ENCODE measurements at regions not wholly inside any gene's neighbourhood (a gene's known extent, or its start where the extent isn't known, plus 50 kb on each side); places are given as distances from the start of the nearest gene placed in this dataset.
"Not testable (repeated sequence)": the region's sequence is repeated elsewhere in the genome, so short reads cannot be mapped to it uniquely, and the experiment has no call there.

DNA sequence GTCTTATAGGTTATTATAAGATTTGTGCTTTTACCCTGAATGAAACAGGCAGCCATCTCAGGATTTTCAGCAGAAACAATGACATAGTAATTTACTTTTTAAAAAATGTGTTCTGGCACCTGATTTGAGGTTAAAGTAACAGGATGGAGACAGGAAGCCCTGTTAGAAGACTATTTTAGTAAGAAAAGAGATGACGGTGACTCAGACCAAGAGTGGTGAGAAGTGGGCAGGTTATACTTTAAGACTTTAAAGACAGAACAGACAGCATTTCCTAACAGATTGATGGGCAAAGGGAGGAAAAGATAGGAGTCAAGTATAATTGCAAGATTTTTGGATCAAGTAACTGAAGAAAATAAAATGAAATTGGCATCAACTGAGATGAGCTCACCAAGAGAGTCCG is 436.8 kb upstream of the NR5A2 start:
- no peak overlapping the region for H3K4me3 ChIP-seq
- H3K27ac ChIP-seq: no peak overlapping the region

DNA sequence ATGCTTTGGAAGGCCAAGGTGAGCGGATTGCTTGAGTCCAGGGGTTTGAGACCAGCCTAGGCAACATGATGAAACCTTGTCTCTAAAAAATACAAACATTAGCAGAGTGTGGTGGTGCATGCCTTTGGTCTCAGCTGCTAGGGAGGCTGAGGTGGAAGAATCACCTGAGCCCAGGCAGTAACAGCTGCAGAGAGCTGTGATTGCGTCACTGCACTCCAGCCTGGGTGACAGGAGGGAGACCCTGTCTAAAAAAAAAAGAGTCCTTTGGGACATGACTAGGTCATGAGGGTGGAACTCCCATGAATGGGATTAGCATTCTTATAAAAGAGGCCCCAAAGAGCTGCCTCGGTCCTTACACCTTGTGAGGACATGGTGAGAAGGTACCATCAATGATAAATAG is 436.0 kb upstream of the NR5A2 start:
- Histone ChIP-seq H3K27ac (no peak overlapping the region), H3K4me3 (no peak overlapping the region)

DNA sequence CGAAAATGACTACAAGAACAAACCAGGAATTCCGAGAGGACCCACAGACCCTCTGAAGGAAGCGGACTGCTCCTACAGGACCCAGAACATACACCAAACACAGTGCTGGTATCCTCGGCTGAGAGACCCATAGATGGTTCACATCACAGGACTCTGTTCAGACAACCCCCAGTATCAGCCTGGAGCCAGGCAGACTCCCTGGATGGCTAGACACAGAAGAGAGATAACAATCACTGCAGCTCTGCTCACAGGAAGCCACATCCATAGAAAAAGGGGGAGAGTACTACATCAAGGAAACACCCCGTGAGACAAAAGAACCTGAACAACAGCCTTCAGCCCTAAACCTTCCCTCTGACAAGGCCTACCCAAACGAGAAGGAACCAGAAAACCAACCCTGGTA is 434.0 kb upstream of the NR5A2 start:
- Histone ChIP-seq H3K4me3 (no peak overlapping the region), H3K27ac (no peak overlapping the region)

DNA sequence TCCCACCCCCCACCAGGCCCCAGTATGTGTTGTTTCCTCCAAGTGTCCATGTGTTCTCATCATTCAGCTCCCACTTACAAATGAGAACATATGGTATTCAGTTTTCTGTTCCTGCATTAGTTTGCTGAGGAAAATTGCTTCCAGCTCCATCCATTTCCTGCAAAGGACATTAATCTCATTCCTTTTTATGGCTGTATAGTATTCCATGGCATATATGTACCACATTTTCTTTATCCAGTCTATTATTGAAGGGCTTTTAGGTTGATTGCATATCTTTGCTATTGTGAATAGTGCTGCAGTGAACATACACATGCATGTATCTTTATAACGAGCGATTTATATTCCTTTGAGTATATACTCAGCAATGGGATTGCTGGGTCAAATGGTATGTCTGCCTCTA is 431.1 kb upstream of the NR5A2 start:
- H3K4me3 ChIP-seq, H3K27ac ChIP-seq: not testable (repeated sequence)

DNA sequence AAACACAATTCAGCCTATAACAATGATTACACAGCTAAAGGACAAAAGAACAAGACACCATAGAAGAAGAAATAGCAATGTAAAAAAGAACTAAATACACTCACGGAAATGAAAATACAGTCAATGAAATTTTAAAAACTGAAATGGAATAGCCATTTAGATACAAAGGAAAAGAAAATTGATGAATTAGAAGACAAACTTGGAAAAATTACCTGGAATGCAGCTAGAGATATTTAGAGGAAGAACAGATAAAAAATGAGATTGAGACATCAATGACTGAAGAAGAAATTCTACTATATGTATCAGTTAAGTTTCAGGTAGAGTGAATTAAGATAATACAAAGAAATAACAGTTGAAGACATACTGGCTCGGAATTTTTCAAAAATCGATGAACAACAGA is 430.4 kb upstream of the NR5A2 start:
- Histone ChIP-seq H3K27ac (no peak overlapping the region), H3K4me3 (no peak overlapping the region)

DNA sequence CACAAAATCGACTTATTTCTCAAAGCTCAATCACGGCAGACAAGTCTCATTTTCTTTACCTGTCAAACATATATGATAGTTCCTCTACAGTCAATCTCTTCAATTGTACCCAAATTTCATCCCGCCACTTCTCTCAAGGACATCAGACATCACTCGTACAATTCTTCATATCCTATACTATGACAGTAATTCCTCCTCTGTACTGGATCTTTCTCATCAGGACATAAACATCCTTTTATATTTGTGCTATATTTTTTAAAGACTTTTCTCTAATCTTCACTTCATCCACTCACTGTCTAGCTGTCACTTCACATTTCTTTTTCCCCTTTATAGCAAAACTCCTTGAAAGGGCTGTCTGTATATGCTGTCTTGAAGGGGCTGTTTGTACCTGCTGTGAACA is 419.1 kb upstream of the NR5A2 start:
- H3K4me3 ChIP-seq: no peak overlapping the region

DNA sequence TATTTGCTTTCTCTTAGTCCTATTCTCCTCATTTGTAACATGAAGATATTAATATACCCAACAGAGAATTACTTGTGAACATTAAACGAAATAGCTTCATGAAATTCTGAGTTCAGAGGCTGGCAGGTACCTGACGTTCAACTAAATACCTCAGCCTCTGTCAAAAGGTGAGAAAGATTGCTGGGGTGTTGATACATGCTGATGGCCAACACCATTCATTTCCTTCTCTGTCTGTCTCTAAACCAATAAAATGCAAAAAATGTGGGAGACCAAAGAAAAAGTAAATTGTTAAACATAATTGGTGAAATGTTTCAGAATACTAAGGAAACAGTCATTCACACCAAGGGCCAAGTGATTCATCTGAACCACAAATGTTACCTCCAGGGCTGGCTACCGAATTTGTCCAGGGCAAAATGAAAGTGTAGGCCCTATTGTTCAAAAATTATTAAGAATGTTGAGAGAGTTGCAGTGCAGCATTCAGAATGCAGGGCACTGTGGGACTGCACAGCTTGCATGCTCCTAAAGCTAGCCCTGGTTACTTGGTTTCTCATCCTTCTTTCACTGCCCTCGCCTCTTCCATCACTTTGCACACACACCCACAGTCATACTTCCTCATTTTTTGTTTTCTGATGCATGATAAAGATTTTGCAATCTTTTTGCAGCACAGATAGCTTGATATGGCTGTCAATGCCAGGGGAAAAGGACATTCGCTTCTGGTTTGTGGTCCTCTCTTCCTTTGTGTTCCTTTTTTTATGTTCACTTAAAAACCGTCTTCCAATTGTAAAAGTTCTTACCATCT is 414.3 kb upstream of the NR5A2 start:
- no peak overlapping the region for H3K4me3 ChIP-seq
- no peak overlapping the region for H3K27ac ChIP-seq

More for the DNA sequence above, 419.1 kb upstream of the NR5A2 start:
- no peak overlapping the region for H3K27ac ChIP-seq

DNA sequence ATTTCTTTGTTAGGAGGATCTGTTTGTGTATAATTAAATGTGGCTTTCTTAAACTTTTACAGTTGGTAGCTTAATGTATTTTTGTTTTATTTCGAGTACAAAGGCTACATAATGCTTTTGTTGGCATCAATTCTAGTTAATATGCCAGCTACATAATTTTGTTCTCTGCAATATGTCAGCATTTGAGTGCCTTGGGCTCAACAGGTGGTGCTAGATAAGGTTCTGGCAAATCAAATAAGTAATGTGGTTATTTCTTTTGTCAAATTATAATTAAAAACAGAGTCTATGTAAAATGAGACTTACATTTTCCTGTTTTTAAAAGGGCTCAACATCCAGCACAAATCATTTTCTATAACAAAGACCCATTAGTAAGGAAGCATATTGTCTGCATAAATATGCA is 410.6 kb upstream of the NR5A2 start:
- H3K27ac ChIP-seq: no peak overlapping the region

DNA sequence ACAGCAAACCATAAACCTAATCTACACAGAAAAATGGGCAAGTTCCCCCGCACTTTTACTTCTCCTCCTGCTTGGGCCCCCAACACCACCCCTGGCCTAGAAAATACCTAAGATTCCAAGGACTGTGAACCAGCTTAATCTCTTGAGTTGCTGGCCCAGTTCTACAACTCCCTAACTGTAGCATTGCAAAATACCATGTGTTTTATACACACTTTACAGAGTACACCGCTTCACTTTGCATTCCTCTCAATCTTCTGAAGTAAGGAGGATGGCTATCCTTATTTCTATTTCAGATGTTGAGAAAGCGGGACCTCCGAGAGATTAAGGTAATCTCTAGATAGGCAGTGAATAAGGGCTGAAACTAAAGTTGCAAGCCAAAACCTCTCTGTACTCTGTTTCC is 408.3 kb upstream of the NR5A2 start:
- no peak overlapping the region for H3K27ac ChIP-seq
- no peak overlapping the region for H3K4me3 ChIP-seq

More for the DNA sequence above, 410.6 kb upstream of the NR5A2 start:
- no peak overlapping the region for H3K4me3 ChIP-seq

DNA sequence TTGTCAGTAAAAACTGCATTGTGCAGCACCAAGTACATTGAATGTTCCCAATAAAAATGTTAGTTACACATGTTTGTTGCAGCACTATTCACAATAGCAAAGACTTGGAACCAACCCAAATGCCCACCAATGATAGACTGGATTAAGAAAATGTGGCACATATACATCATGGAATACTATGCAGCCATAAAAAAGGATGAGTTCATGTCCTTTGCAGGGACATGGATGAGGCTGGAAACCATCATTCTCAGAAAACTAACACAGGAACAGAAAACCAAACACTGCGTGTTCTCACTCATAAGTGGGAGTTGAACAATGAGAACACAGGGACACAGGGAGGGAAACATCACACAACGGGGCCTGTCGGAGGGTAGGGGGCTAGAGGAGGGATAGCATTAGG is 401.3 kb upstream of the NR5A2 start:
- H3K4me3 ChIP-seq: not testable (repeated sequence)

DNA sequence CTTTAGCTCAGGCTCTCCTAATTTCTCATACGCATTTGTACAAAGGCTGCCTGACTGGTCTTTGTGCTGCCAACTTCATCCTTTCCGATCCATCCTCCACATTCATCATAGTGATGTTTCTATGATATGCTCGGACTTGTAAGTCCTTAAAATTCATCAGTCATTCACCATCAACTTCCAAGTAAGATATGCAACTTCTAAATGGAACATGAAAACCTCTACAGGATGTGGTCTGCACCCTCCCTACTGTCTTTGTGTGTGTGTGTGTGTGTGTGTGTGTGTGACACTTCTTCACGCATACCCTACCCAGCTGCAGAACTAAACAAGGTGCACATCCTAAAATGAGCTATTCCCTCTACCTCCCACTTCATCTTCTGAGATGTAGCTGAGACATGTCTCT is 397.9 kb upstream of the NR5A2 start:
- Histone ChIP-seq H3K4me3 (no peak overlapping the region), H3K27ac (no peak overlapping the region)

More for the DNA sequence above, 401.3 kb upstream of the NR5A2 start:
- H3K27ac ChIP-seq: not testable (repeated sequence)

DNA sequence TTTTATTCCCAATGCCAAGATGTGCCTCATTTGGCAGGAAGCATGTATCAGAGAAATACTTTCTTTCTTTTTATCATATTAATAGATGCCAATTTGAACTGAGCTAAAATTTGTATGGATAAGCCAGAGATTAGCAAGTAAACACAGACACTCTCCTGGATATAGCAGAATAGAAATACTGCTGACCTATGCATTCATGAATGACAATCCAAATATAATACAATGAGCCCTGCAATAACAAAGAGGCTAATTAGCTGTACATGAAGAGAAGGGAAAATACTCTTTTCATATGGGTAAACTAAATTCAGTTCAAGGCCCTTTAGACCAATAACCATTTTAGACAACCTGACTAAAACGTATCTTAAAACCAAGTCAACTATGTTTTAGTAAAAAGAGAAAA is 388.1 kb upstream of the NR5A2 start:
- H3K27ac ChIP-seq: no peak overlapping the region
- H3K4me3 ChIP-seq: no peak overlapping the region

DNA sequence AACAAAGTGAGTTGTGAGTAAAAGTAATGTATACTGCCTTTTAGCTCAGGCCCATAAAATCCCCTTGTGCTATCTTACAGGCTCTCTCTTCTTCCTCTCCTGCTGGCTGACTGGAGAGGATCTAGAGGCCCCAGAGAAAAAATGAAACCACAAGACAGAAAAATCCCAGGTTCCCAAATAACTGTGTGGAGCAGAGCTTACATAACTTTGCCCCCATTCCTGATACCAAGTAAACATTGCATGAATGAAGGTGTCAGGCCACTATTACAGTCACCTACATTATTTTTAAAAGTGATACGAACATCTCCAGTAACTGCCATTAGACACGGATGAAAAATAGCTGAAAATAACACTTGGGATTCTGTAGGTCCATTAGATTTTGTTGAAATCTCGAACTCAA is 386.0 kb upstream of the NR5A2 start:
- Histone ChIP-seq H3K27ac (no peak overlapping the region), H3K4me3 (no peak overlapping the region)

DNA sequence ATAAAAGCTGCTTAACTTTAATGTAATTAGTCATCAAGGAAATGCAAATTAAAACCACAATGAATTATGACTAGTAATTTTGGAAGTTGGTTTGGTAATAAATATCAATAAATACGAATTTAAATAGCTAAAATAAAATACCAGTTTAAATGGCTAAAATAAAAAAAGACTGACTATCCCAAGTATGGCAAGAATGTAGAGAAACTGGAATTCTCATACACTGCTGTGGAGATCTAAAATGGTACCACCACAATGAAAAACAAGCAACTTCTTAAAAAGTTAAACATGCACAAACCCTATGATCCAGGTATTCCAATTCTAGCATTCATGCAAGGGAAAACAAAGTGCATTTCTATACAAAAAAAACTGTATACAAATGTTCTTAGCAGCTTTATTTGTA is 382.6 kb upstream of the NR5A2 start:
- Histone ChIP-seq H3K27ac (no peak overlapping the region), H3K4me3 (no peak overlapping the region)

DNA sequence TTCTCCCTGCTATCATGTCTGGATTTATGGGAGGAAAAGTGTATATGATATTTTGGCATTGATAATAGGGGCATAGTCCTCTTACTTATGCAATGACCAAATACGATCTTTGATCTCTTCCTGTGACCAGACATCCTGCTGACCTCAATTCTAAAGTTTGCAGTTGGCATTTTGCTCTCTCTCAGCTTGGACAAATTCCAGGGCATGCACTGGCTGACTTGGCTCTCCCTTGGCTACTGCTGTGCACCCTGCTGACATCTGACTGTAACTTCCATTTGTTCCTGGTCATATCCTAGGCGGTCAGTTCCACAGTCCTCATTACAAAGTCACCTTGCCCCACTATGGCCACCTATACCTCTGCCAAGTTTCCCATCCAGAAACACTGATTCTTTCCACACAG is 380.7 kb upstream of the NR5A2 start:
- no peak overlapping the region for H3K4me3 ChIP-seq

DNA sequence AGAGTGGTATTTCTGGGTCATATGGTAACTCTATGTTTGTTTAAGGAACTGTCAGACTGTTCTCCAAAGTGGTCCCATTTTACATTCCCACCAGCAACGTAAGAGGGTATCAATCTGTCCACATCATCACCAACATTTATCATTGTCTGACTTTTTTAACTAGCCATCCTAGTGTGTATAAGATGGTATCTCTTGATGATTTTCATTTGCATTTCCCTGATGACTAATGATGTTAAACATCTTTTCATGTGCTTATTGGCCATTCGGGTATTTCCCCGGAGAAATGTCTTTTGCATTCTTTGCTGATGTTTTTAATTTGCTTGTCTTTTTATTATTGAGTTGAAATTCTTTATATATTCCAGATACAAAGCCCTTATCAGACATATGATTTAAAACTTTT is 370.1 kb upstream of the NR5A2 start:
- H3K27ac ChIP-seq: no peak overlapping the region
- H3K4me3 ChIP-seq: no peak overlapping the region

More for the DNA sequence above, 380.7 kb upstream of the NR5A2 start:
- no peak overlapping the region for H3K27ac ChIP-seq

DNA sequence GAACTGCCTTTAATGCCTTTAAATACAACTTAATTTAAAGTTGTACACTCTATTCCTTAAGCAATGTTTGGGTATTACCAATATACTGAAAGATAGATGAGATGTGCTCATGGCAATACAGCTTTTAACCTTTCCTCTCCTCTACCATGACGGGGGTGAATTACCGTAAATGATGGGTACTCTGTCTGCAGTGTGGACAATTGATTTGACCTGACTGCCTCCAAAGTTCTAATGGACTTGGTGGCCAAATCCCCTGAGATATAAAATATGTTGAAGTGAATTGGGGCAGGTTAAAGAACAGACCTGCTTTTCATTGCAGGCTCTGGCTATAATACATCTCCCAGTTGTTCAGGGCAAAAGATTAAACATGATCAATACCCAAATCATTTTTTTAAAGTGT is 367.4 kb upstream of the NR5A2 start:
- Histone ChIP-seq H3K4me3 (no peak overlapping the region), H3K27ac (no peak overlapping the region)

DNA sequence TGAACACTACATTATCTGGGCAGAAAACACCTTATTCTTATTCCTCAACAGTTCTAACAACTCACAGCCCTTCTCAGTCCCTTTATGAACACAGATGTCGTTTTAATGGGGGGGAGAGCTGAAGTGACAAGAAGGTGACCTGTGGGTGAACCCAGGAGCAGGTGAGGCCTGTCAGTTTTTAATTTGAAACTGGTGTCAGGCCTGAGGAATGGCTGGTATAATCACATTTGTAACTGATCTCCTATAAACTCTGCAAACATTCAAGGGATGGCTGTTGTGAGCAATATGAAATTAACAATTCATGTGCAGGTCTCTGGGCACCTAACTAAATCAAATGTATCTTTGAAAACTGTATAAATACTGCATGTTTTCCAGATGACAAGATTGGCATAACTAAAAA is 362.1 kb upstream of the NR5A2 start:
- no peak overlapping the region for H3K4me3 ChIP-seq
- H3K27ac ChIP-seq: no peak overlapping the region

DNA sequence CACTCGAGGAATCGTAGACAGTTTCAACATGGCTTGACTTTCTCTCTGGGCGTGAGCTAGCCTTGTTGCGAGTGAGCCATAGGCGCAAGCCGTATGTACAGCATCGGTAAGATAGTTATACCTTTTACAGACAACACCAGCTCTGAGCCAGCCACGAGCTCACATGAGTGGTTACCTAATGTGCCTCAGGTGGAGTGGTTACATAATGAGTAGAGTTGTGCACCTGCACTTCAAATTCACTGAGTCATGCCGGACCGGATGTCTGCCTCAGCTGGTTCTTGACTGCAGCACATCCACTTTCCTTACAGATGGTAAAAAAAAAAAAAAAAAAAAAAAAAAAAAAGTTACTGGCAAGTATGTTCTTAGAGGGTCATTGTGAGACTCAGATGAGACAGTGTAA is 360.4 kb upstream of the NR5A2 start:
- Histone ChIP-seq H3K4me3 (no peak overlapping the region), H3K27ac (no peak overlapping the region)

DNA sequence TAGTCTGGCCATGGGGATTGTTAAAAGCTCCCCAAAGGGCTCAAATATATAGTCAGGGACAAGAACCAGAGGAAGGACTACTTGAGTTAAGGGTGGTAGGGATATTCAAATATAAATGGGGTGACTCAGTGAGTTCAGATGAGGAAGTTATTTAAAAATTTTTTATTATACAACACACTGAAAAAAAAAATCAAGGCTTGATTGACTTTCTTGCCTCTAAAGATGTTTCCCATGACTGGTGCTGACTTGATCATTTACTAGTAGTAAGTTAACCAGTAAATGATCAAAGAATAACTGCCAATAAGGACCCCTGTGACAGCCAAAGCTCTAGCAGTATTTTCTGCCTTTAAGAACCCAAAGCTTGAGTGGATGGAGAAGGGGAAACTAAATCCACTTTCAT is 357.6 kb upstream of the NR5A2 start:
- Histone ChIP-seq H3K27ac (no peak overlapping the region), H3K4me3 (no peak overlapping the region)

DNA sequence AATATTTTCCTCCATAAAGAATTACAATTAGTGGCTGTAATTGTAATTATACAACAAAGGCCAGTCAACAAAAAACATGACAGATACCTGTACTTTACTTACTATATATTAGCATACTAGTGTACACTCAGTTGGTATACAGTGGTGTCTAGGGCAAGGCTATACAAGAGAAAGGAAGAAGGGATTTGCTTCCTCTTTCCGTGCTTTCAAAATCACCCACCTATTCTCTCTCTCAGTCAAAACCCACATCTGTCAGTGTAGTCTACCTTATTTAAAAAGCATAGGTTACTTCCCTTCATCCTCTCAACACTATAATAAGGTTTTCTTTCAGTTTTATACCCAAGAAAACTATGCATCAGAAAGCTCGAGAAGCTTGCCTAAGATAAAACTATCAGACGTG is 355.8 kb upstream of the NR5A2 start:
- H3K27ac ChIP-seq: no peak overlapping the region
- no peak overlapping the region for H3K4me3 ChIP-seq

DNA sequence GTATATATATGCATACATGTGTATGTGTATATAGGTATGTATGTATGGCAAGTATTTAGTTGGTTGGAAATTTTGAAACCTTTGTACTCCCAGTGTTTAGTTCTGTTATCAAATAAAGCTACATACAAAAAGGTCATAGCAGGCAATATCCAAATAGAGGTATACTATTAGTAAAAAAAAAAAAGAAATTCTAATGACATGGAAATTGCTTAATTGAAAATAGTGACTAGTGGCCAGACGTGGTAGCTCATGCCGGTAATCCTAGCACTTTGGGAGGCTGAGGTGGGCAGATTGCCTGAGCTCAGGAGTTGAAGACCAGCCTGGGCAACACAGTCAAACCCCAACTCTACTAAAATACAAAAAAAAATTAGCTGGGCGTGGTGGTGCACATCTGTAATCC is 351.6 kb upstream of the NR5A2 start:
- Histone ChIP-seq H3K27ac (no peak overlapping the region), H3K4me3 (no peak overlapping the region)
